ENCODE measurements at regions not wholly inside any gene's neighbourhood (a gene's known extent, or its start where the extent isn't known, plus 50 kb on each side); places are given as distances from the start of the nearest gene placed in this dataset.
A peak's percentile ranks its signal among the peaks of the same experiment; 100 is the strongest.

DNA sequence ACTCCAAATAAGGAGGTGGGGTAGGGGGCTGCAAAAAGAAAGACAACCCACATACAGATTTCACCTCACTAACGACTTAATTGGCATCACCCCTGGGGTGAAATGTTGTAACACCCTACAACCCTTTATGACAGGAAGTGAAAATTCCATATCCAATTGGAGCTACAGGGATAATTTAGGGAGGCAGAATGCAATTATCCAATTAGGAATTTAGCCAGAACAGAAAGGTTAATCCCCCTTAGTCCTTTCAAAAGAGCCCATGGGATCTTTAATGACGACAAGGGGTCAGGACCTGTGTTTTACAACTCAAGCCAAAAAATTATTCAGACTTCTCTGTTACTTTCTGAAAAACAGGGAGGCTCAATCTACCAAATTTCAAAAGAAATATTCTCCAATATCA lies 1027.1 kb downstream of the TMEM182 start:
- WGBS, 2 experiments (ENCODE audit: insufficient coverage in 1 of 2, insufficient read length in 1 of 2) = 14 to 42% methylated on average over 1 to 2 of the region's 2 CpGs
- DNase-seq = no peak
- Mint-ChIP-seq H3K27ac (no peak overlapping the region), H3K4me1 (peaks cover 44% of the 10 kb centered on the region), H3K27me3 (ENCODE audit: insufficient read depth) (peaks cover 37% of the 10 kb centered on the region), H3K9me3 (peaks cover 10% of the 10 kb centered on the region), H3K36me3 (ENCODE audit: low read depth) (peaks cover under 1% of the 10 kb centered on the region), H3K4me3 (no peak overlapping the region)
- H3K27ac ChIP-seq (ENCODE audit: low read depth, low read length) = peak overlapping the region; percentile 90
- peaks cover 8% of the 10 kb centered on the region for H3K9me3 ChIP-seq (ENCODE audit: control insufficient read depth, low read length)
- H3K9ac ChIP-seq (ENCODE audit: extremely low read depth, low read length, poor library complexity, severe bottlenecking) = no peak overlapping the region
- H3K4me1 ChIP-seq (ENCODE audit: control insufficient read depth, insufficient read depth, low read length) = peaks cover 17% of the 10 kb centered on the region
- no peaks in the 10 kb centered on the region for H3K36me3 ChIP-seq (ENCODE audit: control insufficient read depth, insufficient read depth, low read length)
- TF ChIP-seq, protein P1, sequence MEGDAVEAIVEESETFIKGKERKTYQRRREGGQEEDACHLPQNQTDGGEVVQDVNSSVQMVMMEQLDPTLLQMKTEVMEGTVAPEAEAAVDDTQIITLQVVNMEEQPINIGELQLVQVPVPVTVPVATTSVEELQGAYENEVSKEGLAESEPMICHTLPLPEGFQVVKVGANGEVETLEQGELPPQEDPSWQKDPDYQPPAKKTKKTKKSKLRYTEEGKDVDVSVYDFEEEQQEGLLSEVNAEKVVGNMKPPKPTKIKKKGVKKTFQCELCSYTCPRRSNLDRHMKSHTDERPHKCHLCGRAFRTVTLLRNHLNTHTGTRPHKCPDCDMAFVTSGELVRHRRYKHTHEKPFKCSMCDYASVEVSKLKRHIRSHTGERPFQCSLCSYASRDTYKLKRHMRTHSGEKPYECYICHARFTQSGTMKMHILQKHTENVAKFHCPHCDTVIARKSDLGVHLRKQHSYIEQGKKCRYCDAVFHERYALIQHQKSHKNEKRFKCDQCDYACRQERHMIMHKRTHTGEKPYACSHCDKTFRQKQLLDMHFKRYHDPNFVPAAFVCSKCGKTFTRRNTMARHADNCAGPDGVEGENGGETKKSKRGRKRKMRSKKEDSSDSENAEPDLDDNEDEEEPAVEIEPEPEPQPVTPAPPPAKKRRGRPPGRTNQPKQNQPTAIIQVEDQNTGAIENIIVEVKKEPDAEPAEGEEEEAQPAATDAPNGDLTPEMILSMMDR (conservative IDR thresholded peaks at IDR 0.05) = no peak
- H3K27me3 ChIP-seq (ENCODE audit: control insufficient read depth, insufficient read depth, low read length, poor library complexity, severe bottlenecking) = no peaks in the 10 kb centered on the region
- no peak overlapping the region for H3K4me3 ChIP-seq (ENCODE audit: low read length)

DNA sequence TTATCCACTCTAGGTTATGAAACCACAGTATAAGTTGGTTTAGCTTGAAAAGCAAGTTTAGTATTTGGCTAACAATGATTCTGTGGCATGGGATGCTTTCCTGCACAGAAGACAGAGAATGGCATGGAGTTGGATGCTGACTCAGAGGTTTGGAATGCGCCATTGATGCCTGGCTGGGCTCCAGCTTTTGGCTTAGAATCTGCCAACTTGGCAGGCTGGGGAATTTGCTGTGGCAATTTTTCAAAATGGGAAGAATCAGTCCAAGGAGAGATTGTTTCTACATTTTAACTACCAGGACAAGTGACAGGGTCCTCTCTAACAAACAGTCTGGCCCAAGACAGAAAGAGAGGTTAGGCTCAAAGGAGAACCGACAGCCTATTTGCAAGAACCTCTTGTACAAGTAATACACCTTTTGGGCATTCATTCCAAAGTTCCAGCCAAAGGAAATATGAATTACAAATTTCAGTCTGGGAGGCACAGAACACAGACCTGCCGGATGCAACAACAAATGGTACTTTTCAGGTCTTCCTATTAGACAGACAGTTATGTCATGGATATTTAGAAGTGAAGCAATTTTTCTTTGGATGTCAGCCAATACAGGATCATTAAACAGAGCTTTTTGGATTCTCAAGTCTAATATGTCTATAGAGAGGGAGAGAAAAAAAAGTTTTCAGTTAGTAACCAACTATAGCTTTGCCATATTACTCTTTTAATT lies 1027.7 kb downstream of the TMEM182 start:
- Histone ChIP-seq H3K9ac (ENCODE audit: extremely low read depth, low read length, poor library complexity, severe bottlenecking) (no peak overlapping the region), H3K27me3 (ENCODE audit: control insufficient read depth, insufficient read depth, low read length, poor library complexity, severe bottlenecking) (no peaks in the 10 kb centered on the region), H3K36me3 (ENCODE audit: control insufficient read depth, insufficient read depth, low read length) (no peaks in the 10 kb centered on the region), H3K4me1 (ENCODE audit: control insufficient read depth, insufficient read depth, low read length) (peaks cover 17% of the 10 kb centered on the region), H3K4me3 (ENCODE audit: low read length) (no peak overlapping the region), H3K27ac (ENCODE audit: low read depth, low read length) (peak overlapping the region; percentile 90), H3K9me3 (ENCODE audit: control insufficient read depth, low read length) (peaks cover 14% of the 10 kb centered on the region)
- Mint-ChIP-seq H3K4me3 (no peak overlapping the region), H3K27me3 (ENCODE audit: insufficient read depth) (peaks cover 43% of the 10 kb centered on the region), H3K9me3 (peaks cover 16% of the 10 kb centered on the region), H3K4me1 (peaks cover 38% of the 10 kb centered on the region), H3K27ac (no peak overlapping the region), H3K36me3 (ENCODE audit: low read depth) (peaks cover 3% of the 10 kb centered on the region)
- 72 to 86% methylated on average over 2 to 3 of the region's 3 CpGs for WGBS, 2 experiments (ENCODE audit: insufficient coverage in 1 of 2, insufficient read length in 1 of 2)
- DNase-seq = peak; percentile 81
- TF ChIP-seq, protein P1 (conservative IDR thresholded peaks at IDR 0.05) = no peak

DNA sequence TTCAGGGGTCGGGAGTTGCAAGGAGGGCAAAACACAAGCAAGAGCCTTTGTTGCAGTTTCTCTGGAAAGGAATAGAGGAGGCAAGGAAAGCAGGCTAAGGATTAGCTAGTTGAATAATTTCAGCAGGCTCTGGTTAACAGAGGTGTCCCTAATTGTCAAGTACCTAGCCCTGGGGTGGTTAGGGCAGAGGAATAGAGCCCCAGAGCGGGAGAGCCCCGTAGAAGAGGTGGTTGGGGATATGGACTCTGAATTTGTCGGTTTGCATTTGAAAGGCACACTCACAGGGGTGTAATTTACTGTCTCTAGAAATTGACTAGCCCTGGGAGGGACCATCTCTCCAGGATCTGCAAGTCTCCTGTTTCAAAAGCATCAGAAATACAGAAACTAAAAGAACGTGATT lies 1030.2 kb downstream of the TMEM182 start:
- Mint-ChIP-seq H3K27ac (no peak overlapping the region), H3K9me3 (peaks cover 26% of the 10 kb centered on the region), H3K4me1 (peaks cover 23% of the 10 kb centered on the region), H3K4me3 (no peak overlapping the region), H3K36me3 (ENCODE audit: low read depth) (peaks cover 5% of the 10 kb centered on the region), H3K27me3 (ENCODE audit: insufficient read depth) (peaks cover 60% of the 10 kb centered on the region)
- Histone ChIP-seq H3K9ac (ENCODE audit: extremely low read depth, low read length, poor library complexity, severe bottlenecking) (no peak overlapping the region), H3K4me1 (ENCODE audit: control insufficient read depth, insufficient read depth, low read length) (peaks cover 5% of the 10 kb centered on the region), H3K27ac (ENCODE audit: low read depth, low read length) (no peak overlapping the region), H3K27me3 (ENCODE audit: control insufficient read depth, insufficient read depth, low read length, poor library complexity, severe bottlenecking) (no peaks in the 10 kb centered on the region), H3K4me3 (ENCODE audit: low read length) (no peak overlapping the region), H3K9me3 (ENCODE audit: control insufficient read depth, low read length) (peaks cover 16% of the 10 kb centered on the region), H3K36me3 (ENCODE audit: control insufficient read depth, insufficient read depth, low read length) (no peaks in the 10 kb centered on the region)
- TF ChIP-seq, protein P1 (conservative IDR thresholded peaks at IDR 0.05) = no peak
- WGBS, 2 experiments (ENCODE audit: insufficient coverage in 1 of 2, insufficient read length in 1 of 2) = 42 to 57% methylated on average over 5 of the region's 5 CpGs
- peak; percentile 85 for DNase-seq
